ENCODE measurements at regions not wholly inside any gene's neighbourhood (a gene's known extent, or its start where the extent isn't known, plus 50 kb on each side); places are given as distances from the start of the nearest gene placed in this dataset.

GRCh38 chr5:131019111-131019510, 145.9 kb downstream of the HINT1 start:
- TF ChIP-seq, protein P1, sequence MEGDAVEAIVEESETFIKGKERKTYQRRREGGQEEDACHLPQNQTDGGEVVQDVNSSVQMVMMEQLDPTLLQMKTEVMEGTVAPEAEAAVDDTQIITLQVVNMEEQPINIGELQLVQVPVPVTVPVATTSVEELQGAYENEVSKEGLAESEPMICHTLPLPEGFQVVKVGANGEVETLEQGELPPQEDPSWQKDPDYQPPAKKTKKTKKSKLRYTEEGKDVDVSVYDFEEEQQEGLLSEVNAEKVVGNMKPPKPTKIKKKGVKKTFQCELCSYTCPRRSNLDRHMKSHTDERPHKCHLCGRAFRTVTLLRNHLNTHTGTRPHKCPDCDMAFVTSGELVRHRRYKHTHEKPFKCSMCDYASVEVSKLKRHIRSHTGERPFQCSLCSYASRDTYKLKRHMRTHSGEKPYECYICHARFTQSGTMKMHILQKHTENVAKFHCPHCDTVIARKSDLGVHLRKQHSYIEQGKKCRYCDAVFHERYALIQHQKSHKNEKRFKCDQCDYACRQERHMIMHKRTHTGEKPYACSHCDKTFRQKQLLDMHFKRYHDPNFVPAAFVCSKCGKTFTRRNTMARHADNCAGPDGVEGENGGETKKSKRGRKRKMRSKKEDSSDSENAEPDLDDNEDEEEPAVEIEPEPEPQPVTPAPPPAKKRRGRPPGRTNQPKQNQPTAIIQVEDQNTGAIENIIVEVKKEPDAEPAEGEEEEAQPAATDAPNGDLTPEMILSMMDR (IDR thresholded peaks at IDR 0.05): no peak
- no peak for TF ChIP-seq POLR2A (IDR thresholded peaks at IDR 0.05)

Measured in uterus (tissue), 2 donors.